Effector memory CD4-positive, alpha-beta T cell (primary cell): ENCODE measurements at regions not wholly inside any gene's neighbourhood (a gene's known extent, or its start where the extent isn't known, plus 50 kb on each side); places are given as distances from the start of the nearest gene placed in this dataset.
"Not testable (repeated sequence)": the region's sequence is repeated elsewhere in the genome, so short reads cannot be mapped to it uniquely, and the experiment has no call there.

Experiments
- DNase-seq, 3 donors: peaks; one replicate each; pipeline ENCODE4 v3.0.0-alpha.2; 2020
- H3K27ac ChIP-seq: 2 replicates; pipeline ENCODE4 v1.7.0; 2013; ENCODE audit warnings: mild to moderate bottlenecking, low read length, moderate library complexity; ENCODE audit not compliant: insufficient read depth, poor library complexity, severe bottlenecking
- H3K27me3 ChIP-seq: replicated peaks from 2 replicates; pipeline ENCODE4 v1.7.0; 2013; ENCODE audit warnings: mild to moderate bottlenecking, low read length; ENCODE audit not compliant: insufficient read depth, control insufficient read depth, poor library complexity, severe bottlenecking
- H3K36me3 ChIP-seq: 2 replicates; pipeline ENCODE4 v1.7.0; 2013; ENCODE audit warnings: mild to moderate bottlenecking, low read length, moderate library complexity; ENCODE audit not compliant: control insufficient read depth, insufficient read depth
- H3K4me1 ChIP-seq: 2 replicates; pipeline ENCODE4 v1.7.0; 2013; ENCODE audit warnings: low read length, mild to moderate bottlenecking; ENCODE audit not compliant: control insufficient read depth, insufficient read depth, poor library complexity, severe bottlenecking
- H3K4me3 ChIP-seq: 2 replicates; pipeline ENCODE4 v1.7.0; 2013; ENCODE audit warnings: low read length, low read depth, mild to moderate bottlenecking; ENCODE audit not compliant: insufficient read depth, poor library complexity, severe bottlenecking
- H3K9me3 ChIP-seq: 2 replicates; pipeline ENCODE4 v1.7.0; 2013; ENCODE audit warnings: mild to moderate bottlenecking, low read length, moderate library complexity; ENCODE audit not compliant: control insufficient read depth

DNA sequence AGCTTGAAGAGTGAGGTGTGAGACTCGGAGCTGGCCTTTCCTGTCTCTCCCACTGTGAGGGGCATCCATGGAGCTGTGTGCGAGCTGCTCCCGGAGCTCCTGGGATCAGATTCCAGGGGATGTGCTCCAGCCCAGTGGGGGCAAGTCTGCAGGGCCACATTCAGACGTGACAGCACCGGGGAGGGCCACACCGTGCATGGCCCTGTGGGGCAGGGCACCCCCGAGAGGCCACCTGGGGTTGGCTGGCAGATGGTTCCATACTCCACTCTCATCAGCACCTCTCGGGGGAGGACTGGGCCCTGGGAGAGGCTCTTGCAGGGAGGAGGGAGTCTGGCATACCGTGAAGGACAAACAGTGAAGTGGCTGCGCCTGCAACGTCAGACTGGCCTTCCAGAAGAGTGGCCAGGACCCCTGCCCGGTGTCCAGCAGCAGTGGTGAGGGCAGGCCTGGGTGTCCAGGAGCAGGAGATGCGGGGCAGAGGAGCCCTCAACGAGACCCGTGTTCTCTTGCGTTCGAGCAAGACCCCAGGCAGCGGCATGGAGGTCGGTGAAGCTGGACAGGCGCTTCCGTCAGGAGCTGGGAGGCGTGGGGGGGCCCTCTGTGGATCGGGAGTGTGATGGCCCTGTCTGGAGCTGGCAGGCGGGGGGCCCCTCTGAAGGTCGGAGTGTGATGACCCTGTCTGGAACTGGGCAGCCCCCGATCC lies 84.3 kb downstream of the ASB1 start:
- H3K9me3 ChIP-seq, result no peaks in the 10 kb centered on the region
- no peaks in the 10 kb centered on the region for H3K27me3 ChIP-seq
- H3K27ac ChIP-seq, result no peak overlapping the region
- no peak for DNase-seq
- no peak overlapping the region for H3K4me3 ChIP-seq
- no peaks in the 10 kb centered on the region for H3K36me3 ChIP-seq
- H3K4me1 ChIP-seq, result no peaks in the 10 kb centered on the region

DNA sequence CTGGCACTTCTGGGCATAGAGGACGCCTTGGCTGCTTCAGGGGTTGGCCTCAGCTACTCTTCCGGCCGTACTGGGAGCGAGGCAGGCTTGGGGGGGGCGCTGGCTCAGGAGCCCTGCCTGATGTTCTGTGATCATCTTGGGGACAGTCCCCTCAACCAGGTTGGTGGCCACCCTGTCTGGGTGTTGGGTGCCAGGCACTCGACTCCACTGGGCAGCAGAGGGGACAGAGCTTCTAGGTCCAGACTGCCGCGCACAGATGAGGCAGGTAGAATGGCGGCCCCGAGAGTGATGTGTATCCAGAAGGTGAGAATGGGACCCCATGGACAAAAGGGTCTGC lies 84.9 kb downstream of the ASB1 start:
- Histone ChIP-seq H3K27me3 (no peaks in the 10 kb centered on the region), H3K36me3 (no peaks in the 10 kb centered on the region), H3K9me3 (no peaks in the 10 kb centered on the region), H3K4me3 (no peak overlapping the region), H3K4me1 (no peaks in the 10 kb centered on the region), H3K27ac (no peak overlapping the region)
- DNase-seq, result no peak

- no peak overlapping the region for H3K4me3 ChIP-seq
- no peak overlapping the region for H3K27ac ChIP-seq
- no peaks in the 10 kb centered on the region for H3K9me3 ChIP-seq
- no peaks in the 10 kb centered on the region for H3K27me3 ChIP-seq
- no peak for DNase-seq
- H3K36me3 ChIP-seq, result no peaks in the 10 kb centered on the region
- H3K4me1 ChIP-seq, result no peaks in the 10 kb centered on the region
Observed at GRCh38 chr2:238512247-238512867, 85.6 kb downstream of the ASB1 start.

DNA sequence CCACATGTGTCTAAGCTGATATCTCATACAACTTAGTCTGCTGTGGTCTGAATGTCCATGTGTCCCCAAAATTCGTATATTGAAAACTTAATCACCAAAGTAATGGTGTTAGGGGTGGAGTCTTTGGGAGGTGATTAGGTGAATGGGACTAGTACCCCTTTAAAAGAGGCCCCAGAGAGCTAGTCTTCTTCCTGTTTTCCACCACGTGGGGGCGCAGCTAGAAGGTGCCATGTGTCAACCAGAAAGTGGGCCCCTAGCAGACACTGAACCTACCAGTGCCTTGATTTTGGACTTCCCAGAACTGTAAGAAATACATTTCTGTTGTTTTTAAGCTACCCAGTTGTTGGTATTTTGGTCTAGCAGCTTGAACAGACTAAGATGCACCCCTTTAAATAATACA lies 86.6 kb downstream of the ASB1 start:
- DNase-seq, result no peak
- H3K27ac ChIP-seq, result no peak overlapping the region
- no peaks in the 10 kb centered on the region for H3K4me1 ChIP-seq
- H3K27me3 ChIP-seq, result no peaks in the 10 kb centered on the region
- no peaks in the 10 kb centered on the region for H3K9me3 ChIP-seq
- H3K4me3 ChIP-seq, result no peak overlapping the region
- H3K36me3 ChIP-seq, result no peaks in the 10 kb centered on the region

- DNase-seq, H3K27me3 ChIP-seq, H3K4me3 ChIP-seq, H3K36me3 ChIP-seq, H3K27ac ChIP-seq, H3K9me3 ChIP-seq, H3K4me1 ChIP-seq: not testable (repeated sequence)
Observed at GRCh38 chr2:238514024-238514423, 87.3 kb downstream of the ASB1 start.

GRCh38 chr2:238515377-238515776 lies 88.7 kb downstream of the ASB1 start:
- no peaks in the 10 kb centered on the region for H3K36me3 ChIP-seq
- no peak for DNase-seq
- H3K27me3 ChIP-seq, result no peaks in the 10 kb centered on the region
- no peaks in the 10 kb centered on the region for H3K4me1 ChIP-seq
- no peak overlapping the region for H3K4me3 ChIP-seq
- no peaks in the 10 kb centered on the region for H3K9me3 ChIP-seq
- no peak overlapping the region for H3K27ac ChIP-seq

GRCh38 chr2:238517209-238517608 lies 90.5 kb downstream of the ASB1 start:
- H3K27ac ChIP-seq, result no peak overlapping the region

GRCh38 chr2:238518172-238518820 lies 91.6 kb downstream of the ASB1 start:
- no peak for DNase-seq
- Histone ChIP-seq H3K27ac (no peak overlapping the region), H3K4me1 (no peaks in the 10 kb centered on the region)

More at GRCh38 chr2:238517209-238517608, 90.5 kb downstream of the ASB1 start:
- Histone ChIP-seq H3K4me3 (no peak overlapping the region), H3K9me3 (no peaks in the 10 kb centered on the region), H3K27me3 (no peaks in the 10 kb centered on the region), H3K36me3 (no peaks in the 10 kb centered on the region), H3K4me1 (no peaks in the 10 kb centered on the region)
- no peak for DNase-seq

DNA sequence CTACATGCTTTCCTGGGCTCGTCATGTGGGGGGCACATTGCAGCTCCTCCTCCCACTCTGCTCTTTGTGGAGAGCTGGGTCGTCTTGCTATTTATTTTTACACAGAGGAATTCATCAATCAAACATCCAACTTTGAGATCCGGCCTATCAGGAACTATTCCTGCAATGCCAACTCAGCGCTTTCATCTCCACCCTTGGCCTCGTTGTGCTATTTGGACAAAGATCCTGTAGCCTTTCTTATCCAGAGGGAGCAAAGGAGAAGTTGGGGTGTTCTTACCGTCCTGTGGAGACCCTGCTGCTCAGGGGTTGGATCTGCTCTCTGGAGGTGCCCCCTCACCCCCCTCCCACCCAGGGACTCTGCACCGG lies 92.1 kb downstream of the ASB1 start:
- no peak for DNase-seq
- Histone ChIP-seq H3K36me3 (no peaks in the 10 kb centered on the region), H3K4me3 (no peak overlapping the region), H3K27me3 (no peaks in the 10 kb centered on the region), H3K4me1 (no peaks in the 10 kb centered on the region), H3K9me3 (no peaks in the 10 kb centered on the region), H3K27ac (no peak overlapping the region)

More at GRCh38 chr2:238518172-238518820, 91.6 kb downstream of the ASB1 start:
- Histone ChIP-seq H3K9me3 (no peaks in the 10 kb centered on the region), H3K36me3 (no peaks in the 10 kb centered on the region), H3K4me3 (no peak overlapping the region), H3K27me3 (no peaks in the 10 kb centered on the region)

DNA sequence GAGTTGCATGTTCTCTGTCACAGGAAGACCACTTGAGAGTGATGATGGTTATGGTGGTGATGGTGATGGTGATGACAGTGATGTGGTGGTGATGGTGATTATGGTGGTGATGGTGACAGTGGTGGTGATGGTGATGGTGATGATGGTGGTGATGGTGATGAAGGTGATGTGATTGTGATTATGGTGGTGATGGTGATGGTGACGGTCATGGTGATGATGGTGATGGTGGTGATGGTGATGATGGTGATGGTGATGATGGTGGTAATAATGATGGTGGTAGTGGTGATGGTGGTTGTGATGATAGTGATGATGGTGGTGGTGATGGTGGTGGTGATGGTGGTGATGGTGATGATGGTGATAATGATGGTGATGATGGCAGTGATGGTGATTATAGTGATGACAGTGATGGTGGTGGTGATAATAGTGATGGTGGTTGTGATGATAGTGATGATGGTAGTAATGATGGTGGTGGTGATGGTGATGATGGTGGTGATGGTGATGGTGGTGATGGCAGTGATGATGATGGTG lies 93.7 kb downstream of the ASB1 start:
- no peak for DNase-seq
- Histone ChIP-seq H3K36me3 (no peaks in the 10 kb centered on the region), H3K27ac (no peak overlapping the region), H3K9me3 (no peaks in the 10 kb centered on the region), H3K27me3 (no peaks in the 10 kb centered on the region), H3K4me1 (no peaks in the 10 kb centered on the region), H3K4me3 (no peak overlapping the region)
